ENCODE measurements at regions not wholly inside any gene's neighbourhood (a gene's known extent, or its start where the extent isn't known, plus 50 kb on each side); places are given as distances from the start of the nearest gene placed in this dataset.

GRCh38 chr2:14304326-14304725 lies 328.2 kb upstream of the LRATD1 start:
- TF ChIP-seq CTCF (conservative IDR thresholded peaks at IDR 0.05; ENCODE audit: low read length), result no peak
- TF ChIP-seq EZH2phosphoT487 (IDR thresholded peaks at IDR 0.05; ENCODE audit: borderline replicate concordance, low read depth, low read length), result no peak
